OCI-LY1 (cell line): ENCODE measurements at regions not wholly inside any gene's neighbourhood (a gene's known extent, or its start where the extent isn't known, plus 50 kb on each side); places are given as distances from the start of the nearest gene placed in this dataset.

Experiments
- EZH2 ChIP-seq: fragments of 200-600 bp; sonication (generic), shearing (Covaris generic); IDR thresholded peaks from 2 replicates; pipeline ENCODE4 v1.8.0; 2017; ENCODE audit warnings: borderline replicate concordance, mixed run types, mild to moderate bottlenecking, antibody characterized with exemption, low read length, moderate library complexity, mixed read lengths
- TF ChIP-seq, protein P1 (sequence below): fragments of 200-600 bp; sonication (generic), shearing (Covaris generic); IDR thresholded peaks from 2 replicates; pipeline ENCODE4 v1.5.1; 2017; ENCODE audit warnings: mild to moderate bottlenecking, antibody characterized with exemption, low read length, moderate library complexity, mixed read lengths

DNA sequence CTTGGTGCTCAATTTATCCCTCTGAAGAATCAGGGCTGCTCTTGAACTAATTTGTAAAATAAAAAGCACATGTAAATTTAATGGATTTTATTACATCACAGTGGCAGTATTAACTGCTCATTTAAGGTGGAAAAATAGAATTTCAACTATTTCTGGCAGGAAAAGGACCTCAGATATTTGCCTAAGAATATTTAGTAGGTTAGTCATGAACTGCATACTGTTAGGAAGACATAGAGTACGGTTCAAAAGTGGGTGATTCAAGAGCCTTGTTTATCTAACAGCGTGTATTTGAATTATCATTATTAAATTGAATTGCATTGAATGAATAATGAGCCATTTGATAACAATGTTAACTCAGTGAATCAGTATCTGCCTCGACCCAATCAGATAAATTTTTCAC, 248.8 kb upstream of the PBX1 start:
- TF ChIP-seq, protein P1, sequence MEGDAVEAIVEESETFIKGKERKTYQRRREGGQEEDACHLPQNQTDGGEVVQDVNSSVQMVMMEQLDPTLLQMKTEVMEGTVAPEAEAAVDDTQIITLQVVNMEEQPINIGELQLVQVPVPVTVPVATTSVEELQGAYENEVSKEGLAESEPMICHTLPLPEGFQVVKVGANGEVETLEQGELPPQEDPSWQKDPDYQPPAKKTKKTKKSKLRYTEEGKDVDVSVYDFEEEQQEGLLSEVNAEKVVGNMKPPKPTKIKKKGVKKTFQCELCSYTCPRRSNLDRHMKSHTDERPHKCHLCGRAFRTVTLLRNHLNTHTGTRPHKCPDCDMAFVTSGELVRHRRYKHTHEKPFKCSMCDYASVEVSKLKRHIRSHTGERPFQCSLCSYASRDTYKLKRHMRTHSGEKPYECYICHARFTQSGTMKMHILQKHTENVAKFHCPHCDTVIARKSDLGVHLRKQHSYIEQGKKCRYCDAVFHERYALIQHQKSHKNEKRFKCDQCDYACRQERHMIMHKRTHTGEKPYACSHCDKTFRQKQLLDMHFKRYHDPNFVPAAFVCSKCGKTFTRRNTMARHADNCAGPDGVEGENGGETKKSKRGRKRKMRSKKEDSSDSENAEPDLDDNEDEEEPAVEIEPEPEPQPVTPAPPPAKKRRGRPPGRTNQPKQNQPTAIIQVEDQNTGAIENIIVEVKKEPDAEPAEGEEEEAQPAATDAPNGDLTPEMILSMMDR: no peak
- no peak for TF ChIP-seq EZH2
